GM12891 (cell line): ENCODE measurements at regions not wholly inside any gene's neighbourhood (a gene's known extent, or its start where the extent isn't known, plus 50 kb on each side); places are given as distances from the start of the nearest gene placed in this dataset.

ENCODE experiments used
- DNase-seq: peaks from one replicate; pipeline ENCODE4 v3.0.0; 2011; ENCODE audit warnings: low spot score; ENCODE audit not compliant: insufficient read length
- FAIRE-seq: peaks from 2 replicates; lab custom pipeline; 2011; peaks lifted over from hg19 to GRCh38; lab: Jason Lieb, UNC
- PAX5 ChIP-seq: IDR thresholded peaks from 2 replicates; pipeline ENCODE4 v1.6.1; 2011; ENCODE audit warnings: low read length, moderate library complexity, mild to moderate bottlenecking; ENCODE audit not compliant: insufficient read depth, severe bottlenecking
- POLR2A ChIP-seq: IDR thresholded peaks from 2 replicates; pipeline ENCODE4 v1.6.1; 2011; ENCODE audit warnings: low read depth, low read length, control low read depth
- POLR2AphosphoS5 ChIP-seq: IDR thresholded peaks from 2 replicates; pipeline ENCODE4 v1.6.1; 2011; ENCODE audit warnings: low read depth, low read length, control low read depth
- POU2F2 ChIP-seq: IDR thresholded peaks from 2 replicates; pipeline ENCODE4 v1.6.1; 2011; ENCODE audit warnings: low read depth, mild to moderate bottlenecking, control low read depth, low read length, moderate library complexity
- SPI1 ChIP-seq: IDR thresholded peaks from 2 replicates; pipeline ENCODE4 v1.6.1; 2011; ENCODE audit warnings: low read depth, low read length, control low read depth
- TAF1 ChIP-seq: IDR thresholded peaks from 2 replicates; pipeline ENCODE4 v1.6.1; 2011; ENCODE audit warnings: low read depth, low read length, control low read depth

GRCh38 chr1:239879321-239880170, 212.1 kb upstream of the FMN2 start:
- no peak for FAIRE-seq
- no peak for DNase-seq
- TF ChIP-seq PAX5 (no peak), POLR2A (no peak), SPI1 (no peak), TAF1 (no peak), POU2F2 (no peak), POLR2AphosphoS5 (no peak)

- DNase-seq: no peak
- TF ChIP-seq TAF1 (no peak), POLR2A (no peak), PAX5 (no peak), POLR2AphosphoS5 (no peak), SPI1 (no peak), POU2F2 (no peak)
- no peak for FAIRE-seq
Measured at GRCh38 chr1:239882967-239883366, 208.7 kb upstream of the FMN2 start.

GRCh38 chr1:239884796-239885195, 206.9 kb upstream of the FMN2 start:
- FAIRE-seq: no peak
- DNase-seq: no peak
- no peak for TF ChIP-seq POLR2AphosphoS5
- TF ChIP-seq SPI1: no peak
- TF ChIP-seq TAF1: no peak

- no peak for TF ChIP-seq PAX5
- no peak for TF ChIP-seq SPI1
- no peak for TF ChIP-seq POLR2A
- no peak for TF ChIP-seq POLR2AphosphoS5
- no peak for TF ChIP-seq POU2F2
- no peak for TF ChIP-seq TAF1
- DNase-seq (no peak), FAIRE-seq (no peak)
Measured at GRCh38 chr1:239886266-239886665, 205.4 kb upstream of the FMN2 start.

- DNase-seq (no peak), FAIRE-seq (no peak)
- no peak for TF ChIP-seq TAF1
- no peak for TF ChIP-seq POLR2A
Measured at GRCh38 chr1:239888639-239889038, 203.0 kb upstream of the FMN2 start.

DNA sequence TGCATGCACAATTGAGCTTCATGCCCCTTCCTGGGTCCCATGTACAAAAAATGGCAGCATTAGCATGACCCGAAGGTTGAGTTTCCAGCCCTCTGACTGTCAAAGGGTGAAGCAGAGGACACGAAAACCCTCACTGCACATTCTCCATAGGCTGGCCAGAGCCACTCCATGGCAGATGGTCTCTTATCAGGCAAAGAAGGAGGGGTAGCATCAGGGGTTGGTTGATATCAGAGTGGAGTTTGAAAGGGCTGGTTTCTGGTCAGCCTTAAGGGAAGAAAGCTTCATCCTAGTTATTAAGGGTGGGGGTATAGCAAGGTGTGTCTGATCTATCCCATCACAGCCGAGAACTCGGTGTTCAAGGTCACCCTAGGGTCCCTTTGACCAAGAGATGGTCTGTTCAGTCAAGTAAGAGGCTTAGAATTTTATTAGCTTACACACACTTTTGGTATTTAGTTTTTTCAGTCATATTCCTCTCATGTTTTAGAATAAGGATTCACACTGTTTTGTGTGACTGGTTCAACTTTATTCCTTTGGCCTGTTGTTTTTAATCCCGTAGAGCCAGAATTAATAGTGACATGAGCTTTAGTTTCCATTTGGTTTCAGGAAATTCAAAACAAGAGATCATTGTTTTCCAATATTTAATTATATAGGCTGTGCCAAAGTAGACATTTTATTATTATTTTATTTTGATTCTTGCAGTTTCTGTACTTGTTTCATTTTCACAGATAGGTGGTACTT, 199.9 kb upstream of the FMN2 start:
- no peak for TF ChIP-seq POLR2AphosphoS5
- FAIRE-seq (peak; percentile 5), DNase-seq (no peak)

GRCh38 chr1:239892602-239893001, 199.1 kb upstream of the FMN2 start:
- DNase-seq (no peak), FAIRE-seq (no peak)
- TF ChIP-seq POU2F2 (no peak), POLR2AphosphoS5 (no peak), POLR2A (no peak), SPI1 (no peak), TAF1 (no peak), PAX5 (no peak)

GRCh38 chr1:239893127-239893731, 198.5 kb upstream of the FMN2 start:
- TF ChIP-seq POLR2AphosphoS5: no peak
- TF ChIP-seq PAX5: no peak
- no peak for TF ChIP-seq SPI1
- no peak for TF ChIP-seq TAF1
- no peak for TF ChIP-seq POU2F2
- no peak for TF ChIP-seq POLR2A
- FAIRE-seq: no peak
- DNase-seq: no peak

- FAIRE-seq: no peak
- no peak for TF ChIP-seq POU2F2
- no peak for TF ChIP-seq SPI1
- TF ChIP-seq PAX5: no peak
- no peak for TF ChIP-seq POLR2A
- no peak for TF ChIP-seq POLR2AphosphoS5
- TF ChIP-seq TAF1: no peak
- no peak for DNase-seq
Measured at GRCh38 chr1:239896569-239896968, 195.1 kb upstream of the FMN2 start.

GRCh38 chr1:239896980-239897379, 194.7 kb upstream of the FMN2 start:
- DNase-seq (no peak), FAIRE-seq (no peak)
- no peak for TF ChIP-seq POLR2A
- no peak for TF ChIP-seq SPI1
- TF ChIP-seq TAF1: no peak
- TF ChIP-seq PAX5: no peak
- TF ChIP-seq POLR2AphosphoS5: no peak
- TF ChIP-seq POU2F2: no peak
